Activated naive CD4-positive, alpha-beta T cell treated with anti-CD3 and anti-CD28 coated beads, Interleukin-2, amount 50 U/mL, for 24 hours (primary cell): ENCODE measurements at regions not wholly inside any gene's neighbourhood (a gene's known extent, or its start where the extent isn't known, plus 50 kb on each side); places are given as distances from the start of the nearest gene placed in this dataset.

Experiments used
- H3K27ac Mint-ChIP-seq: one replicate; pipeline ENCODE4 v1.8.0; 2021; ENCODE audit warnings: mild to moderate bottlenecking, mixed read lengths
- H3K27me3 Mint-ChIP-seq: one replicate; pipeline ENCODE4 v1.8.0; 2021; ENCODE audit warnings: mixed read lengths
- H3K36me3 Mint-ChIP-seq: one replicate; pipeline ENCODE4 v1.8.0; 2021; ENCODE audit warnings: mixed read lengths
- H3K4me1 Mint-ChIP-seq: one replicate; pipeline ENCODE4 v1.8.0; 2021; ENCODE audit warnings: mixed read lengths
- H3K4me3 Mint-ChIP-seq: one replicate; pipeline ENCODE4 v1.8.0; 2021; ENCODE audit warnings: mild to moderate bottlenecking, mixed read lengths
- H3K9me3 Mint-ChIP-seq: one replicate; pipeline ENCODE4 v1.8.0; 2021; ENCODE audit warnings: mixed read lengths

DNA sequence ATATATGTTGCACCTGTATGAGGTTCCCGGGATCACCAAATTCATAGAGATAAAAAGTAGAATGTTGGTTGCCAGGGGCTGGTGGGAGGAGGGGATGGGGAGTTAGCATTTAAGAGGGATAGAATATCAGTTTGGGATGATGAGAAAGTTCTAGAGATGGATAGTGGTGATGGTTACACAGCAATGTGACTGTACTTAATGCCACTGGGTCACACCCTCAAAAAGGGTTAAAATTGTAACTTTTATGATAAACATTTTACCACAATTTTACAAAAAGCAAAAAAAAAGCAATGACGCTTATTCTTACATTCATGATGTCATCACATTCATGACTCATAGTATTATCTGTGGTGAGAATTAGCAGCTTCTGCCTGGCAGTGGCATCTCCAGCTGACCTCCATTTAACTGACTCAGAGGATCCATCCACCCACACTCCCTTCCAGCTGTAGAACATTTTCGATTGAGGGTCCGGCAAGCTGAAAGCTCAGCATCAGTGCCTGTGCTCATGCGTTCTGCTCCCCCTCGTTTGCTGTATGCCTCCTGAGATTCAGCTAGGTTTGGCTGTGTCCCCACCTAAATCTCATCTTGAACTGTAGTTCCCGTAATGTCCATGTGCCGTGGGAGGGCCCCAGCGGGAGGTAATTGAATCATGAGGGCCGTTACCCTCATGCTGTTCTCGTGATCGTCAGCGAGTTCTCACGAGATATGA is 64.8 kb upstream of the TMEM260 start:
- H3K4me3 Mint-ChIP-seq: no peak overlapping the region
- no peaks in the 10 kb centered on the region for H3K36me3 Mint-ChIP-seq
- peaks cover 5% of the 10 kb centered on the region for H3K27me3 Mint-ChIP-seq
- no peaks in the 10 kb centered on the region for H3K9me3 Mint-ChIP-seq
- no peak overlapping the region for H3K27ac Mint-ChIP-seq
- H3K4me1 Mint-ChIP-seq: peaks cover 8% of the 10 kb centered on the region

DNA sequence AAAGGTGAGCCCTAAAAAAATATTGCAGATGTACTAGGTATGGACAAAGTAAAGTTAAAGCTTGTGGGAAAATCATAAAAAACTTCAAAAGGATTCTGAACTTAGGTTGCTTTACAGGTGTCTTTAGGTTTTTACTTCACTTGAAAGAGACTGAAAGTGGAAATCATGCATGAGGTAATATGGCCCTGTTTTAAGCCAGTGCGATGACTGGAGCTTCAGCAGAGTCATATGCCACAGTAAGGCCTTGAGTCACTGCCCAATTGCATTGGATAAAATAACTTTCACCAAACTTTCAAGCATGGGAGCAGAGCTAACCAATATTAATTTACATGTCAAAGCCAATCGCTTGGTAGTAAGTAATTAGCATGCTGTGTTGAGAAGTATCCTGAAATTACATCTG is 63.9 kb upstream of the TMEM260 start:
- no peak overlapping the region for H3K4me3 Mint-ChIP-seq
- H3K9me3 Mint-ChIP-seq: no peaks in the 10 kb centered on the region
- no peak overlapping the region for H3K27ac Mint-ChIP-seq
- peaks cover 8% of the 10 kb centered on the region for H3K4me1 Mint-ChIP-seq
- H3K36me3 Mint-ChIP-seq: no peaks in the 10 kb centered on the region
- H3K27me3 Mint-ChIP-seq: peaks cover 5% of the 10 kb centered on the region

DNA sequence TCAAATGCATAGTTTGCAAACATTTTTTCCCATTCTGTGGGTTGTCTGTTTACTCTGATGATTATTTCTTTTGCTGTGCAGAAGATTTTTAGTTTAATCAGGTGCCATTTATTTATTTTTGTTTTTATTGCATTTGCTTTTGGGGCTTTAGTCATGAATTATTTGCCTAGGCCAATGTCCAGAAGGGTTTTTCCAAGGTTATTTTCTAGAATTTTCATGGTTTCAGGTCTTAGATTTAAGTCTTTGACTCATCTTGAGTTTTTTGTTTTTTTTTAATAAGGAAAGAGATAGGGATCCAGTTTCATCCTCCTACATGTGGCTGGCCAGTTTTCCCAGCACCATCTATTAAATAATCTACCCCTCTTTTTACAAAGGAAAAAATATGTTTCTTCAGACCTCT is 57.2 kb upstream of the TMEM260 start:
- Mint-ChIP-seq H3K4me1 (no peaks in the 10 kb centered on the region), H3K36me3 (no peaks in the 10 kb centered on the region)

DNA sequence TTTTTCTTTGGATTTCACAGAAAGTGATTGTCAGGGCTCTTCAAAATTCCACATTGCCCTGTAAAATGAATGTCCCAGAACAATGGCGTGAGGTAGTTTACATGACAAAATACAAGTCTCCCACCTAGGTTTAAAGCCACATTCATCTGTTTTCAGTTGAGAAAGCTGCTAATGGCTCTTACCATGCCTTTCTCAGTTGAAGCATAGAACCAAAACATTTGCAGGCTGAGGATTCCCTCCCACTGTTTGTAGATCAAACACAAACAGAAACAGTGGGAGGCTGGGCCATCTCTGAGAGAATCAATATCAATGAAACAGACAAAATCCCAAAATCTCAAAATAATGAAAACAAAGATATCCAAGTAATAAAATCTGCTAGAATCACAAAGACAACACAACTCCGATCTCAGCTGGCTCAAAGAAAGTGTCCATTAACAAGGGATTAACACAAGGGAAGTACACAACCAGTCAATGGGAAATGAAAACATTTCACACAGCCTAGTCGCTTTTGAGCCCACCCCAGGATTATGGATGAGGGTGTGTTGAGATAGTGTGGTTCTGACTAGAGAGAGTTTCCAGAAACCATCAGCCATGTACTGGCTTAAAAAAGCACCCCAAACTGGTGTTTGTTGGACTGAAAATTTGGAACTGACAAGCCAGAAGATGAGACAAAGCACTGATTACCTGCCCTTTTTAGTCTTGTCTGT is 54.5 kb upstream of the TMEM260 start:
- Mint-ChIP-seq H3K4me3 (no peak overlapping the region), H3K27ac (no peak overlapping the region), H3K9me3 (no peaks in the 10 kb centered on the region), H3K4me1 (no peaks in the 10 kb centered on the region), H3K27me3 (peaks cover 10% of the 10 kb centered on the region), H3K36me3 (no peaks in the 10 kb centered on the region)

More for the DNA sequence above, 57.2 kb upstream of the TMEM260 start:
- H3K9me3 Mint-ChIP-seq: no peaks in the 10 kb centered on the region
- H3K27me3 Mint-ChIP-seq: peaks cover 14% of the 10 kb centered on the region
- no peak overlapping the region for H3K4me3 Mint-ChIP-seq
- no peak overlapping the region for H3K27ac Mint-ChIP-seq

DNA sequence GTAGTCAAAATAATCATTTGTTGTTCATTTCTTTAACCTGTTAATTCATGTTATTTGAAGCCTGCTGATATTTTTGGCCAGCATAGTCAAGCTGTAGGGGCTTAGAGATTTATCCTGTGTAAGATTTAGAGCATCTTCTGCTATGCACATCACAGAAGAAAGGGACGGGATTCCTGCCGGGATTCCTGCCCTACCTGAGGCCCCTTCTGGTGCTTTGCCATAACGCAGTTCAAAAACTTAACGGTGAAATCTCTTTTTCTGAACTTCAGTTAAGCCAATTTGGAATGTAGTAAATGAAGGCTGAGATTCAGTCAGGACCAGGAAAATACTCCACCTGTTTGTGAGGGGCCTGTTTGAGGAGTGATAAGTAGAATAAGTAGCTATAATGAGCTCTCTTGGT is 50.7 kb upstream of the TMEM260 start:
- no peaks in the 10 kb centered on the region for H3K4me1 Mint-ChIP-seq
- H3K4me3 Mint-ChIP-seq: no peak overlapping the region
- no peaks in the 10 kb centered on the region for H3K36me3 Mint-ChIP-seq
- H3K27ac Mint-ChIP-seq: no peak overlapping the region
- peaks cover 11% of the 10 kb centered on the region for H3K27me3 Mint-ChIP-seq
- H3K9me3 Mint-ChIP-seq: no peaks in the 10 kb centered on the region
